Activated CD4-positive, alpha-beta memory T cell treated with anti-CD3 and anti-CD28 coated beads for 36 hours (primary cell): ENCODE measurements at regions not wholly inside any gene's neighbourhood (a gene's known extent, or its start where the extent isn't known, plus 50 kb on each side); places are given as distances from the start of the nearest gene placed in this dataset.
"Not testable (repeated sequence)": the region's sequence is repeated elsewhere in the genome, so short reads cannot be mapped to it uniquely, and the experiment has no call there.

Experiments used
- CTCF ChIA-PET: fragments of 350-600 bp; sonication (Branson Sonifier 250); formaldehyde crosslinking; loops from one replicate; lab custom pipeline; 2021; ENCODE audit warnings: antibody characterized with exemption, inconsistent platforms; lab: Charles Lee
- POLR2A ChIA-PET: fragments of 350-600 bp; sonication (Branson Sonifier 250); formaldehyde crosslinking; loops from one replicate; lab custom pipeline; 2021; ENCODE audit warnings: antibody characterized with exemption; lab: Charles Lee
- DNase-seq: peaks from one replicate; pipeline ENCODE4 v3.0.0-alpha.2; 2020
- H3K27ac Mint-ChIP-seq: one replicate; pipeline ENCODE4 v1.8.0; 2021; ENCODE audit warnings: mixed read lengths
- H3K27me3 Mint-ChIP-seq: one replicate; pipeline ENCODE4 v1.8.0; 2021; ENCODE audit warnings: mixed read lengths
- H3K36me3 Mint-ChIP-seq: one replicate; pipeline ENCODE4 v1.8.0; 2021; ENCODE audit warnings: mixed read lengths
- H3K4me1 Mint-ChIP-seq: one replicate; pipeline ENCODE4 v1.8.0; 2021; ENCODE audit warnings: low read depth, mixed read lengths
- H3K4me3 Mint-ChIP-seq: one replicate; pipeline ENCODE4 v1.8.0; 2021; ENCODE audit warnings: mild to moderate bottlenecking, mixed read lengths
- H3K9me3 Mint-ChIP-seq: one replicate; pipeline ENCODE4 v1.8.0; 2021; ENCODE audit warnings: mixed read lengths
- intact Hi-C: fragments of 100-400 bp; cut with micrococcal nuclease; formaldehyde crosslinking; loops from one replicate; pipeline ENCODE4 v1.15.1; 2023

GRCh38 chr7:39863675-39864322 lies 86.3 kb upstream of the CDK13 start:
- H3K4me1 Mint-ChIP-seq, H3K4me3 Mint-ChIP-seq, CTCF ChIA-PET, H3K27ac Mint-ChIP-seq, DNase-seq, H3K36me3 Mint-ChIP-seq, intact Hi-C loops, H3K27me3 Mint-ChIP-seq, POLR2A ChIA-PET, H3K9me3 Mint-ChIP-seq: not testable (repeated sequence)

- H3K36me3 Mint-ChIP-seq, CTCF ChIA-PET, intact Hi-C loops, POLR2A ChIA-PET, DNase-seq, H3K27ac Mint-ChIP-seq, H3K4me1 Mint-ChIP-seq, H3K9me3 Mint-ChIP-seq, H3K27me3 Mint-ChIP-seq, H3K4me3 Mint-ChIP-seq: not testable (repeated sequence)
Measured at GRCh38 chr7:39869888-39870522, 80.1 kb upstream of the CDK13 start.

GRCh38 chr7:39871610-39872009 lies 78.4 kb upstream of the CDK13 start:
- CTCF ChIA-PET, H3K27ac Mint-ChIP-seq, H3K27me3 Mint-ChIP-seq, H3K36me3 Mint-ChIP-seq, intact Hi-C loops, H3K4me3 Mint-ChIP-seq, POLR2A ChIA-PET, DNase-seq, H3K9me3 Mint-ChIP-seq, H3K4me1 Mint-ChIP-seq: not testable (repeated sequence)

- no peak for DNase-seq
- ChIA-PET POLR2A (no interaction called here), CTCF (interaction anchor here (0.6 to 1.4 kb wide), 2 partner anchors 16 to 160 kb away, joined by 3 to 5 read pairs; no protein-coding TSS in a partner anchor)
- H3K9me3 Mint-ChIP-seq, result peaks cover 11% of the 10 kb centered on the region
- no peaks in the 10 kb centered on the region for H3K4me1 Mint-ChIP-seq
- H3K4me3 Mint-ChIP-seq, result no peak overlapping the region
- H3K36me3 Mint-ChIP-seq, result no peaks in the 10 kb centered on the region
- no peak overlapping the region for H3K27ac Mint-ChIP-seq
- intact Hi-C loops, result no loop called here
- peaks cover 11% of the 10 kb centered on the region for H3K27me3 Mint-ChIP-seq
Measured at GRCh38 chr7:39880556-39880955, 69.5 kb upstream of the CDK13 start.

GRCh38 chr7:39882148-39882784 lies 67.8 kb upstream of the CDK13 start:
- no peak for DNase-seq
- no peak overlapping the region for H3K27ac Mint-ChIP-seq
- H3K36me3 Mint-ChIP-seq, result no peaks in the 10 kb centered on the region
- peaks cover 8% of the 10 kb centered on the region for H3K27me3 Mint-ChIP-seq
- H3K9me3 Mint-ChIP-seq, result peaks cover 11% of the 10 kb centered on the region
- H3K4me1 Mint-ChIP-seq, result no peaks in the 10 kb centered on the region
- H3K4me3 Mint-ChIP-seq, result no peak overlapping the region
- ChIA-PET CTCF (no interaction called here), POLR2A (no interaction called here)
- intact Hi-C loops, result no loop called here

GRCh38 chr7:39883812-39884390 lies 66.2 kb upstream of the CDK13 start:
- intact Hi-C loops, result no loop called here
- Mint-ChIP-seq H3K27ac (no peak overlapping the region), H3K9me3 (peaks cover 11% of the 10 kb centered on the region), H3K4me3 (no peak overlapping the region), H3K4me1 (no peaks in the 10 kb centered on the region), H3K27me3 (peaks cover 6% of the 10 kb centered on the region), H3K36me3 (no peaks in the 10 kb centered on the region)
- no peak for DNase-seq
- ChIA-PET CTCF (interaction anchor here (1.6 to 1.7 kb wide), 2 partner anchors 12 to 64 kb away, joined by 3 to 12 read pairs; no protein-coding TSS in a partner anchor), POLR2A (interaction anchor here (0.6 kb wide), 1 partner anchor 48 kb away, joined by 3 read pairs; no protein-coding TSS in a partner anchor)

- H3K27ac Mint-ChIP-seq, result no peak overlapping the region
- no peaks in the 10 kb centered on the region for H3K9me3 Mint-ChIP-seq
- no peak for DNase-seq
- no peak overlapping the region for H3K4me3 Mint-ChIP-seq
- no peaks in the 10 kb centered on the region for H3K36me3 Mint-ChIP-seq
- ChIA-PET CTCF (interaction anchor here (0.6 to 2.3 kb wide), 3 partner anchors 8 to 218 kb away, joined by 3 to 15 read pairs (median 4); no protein-coding TSS in a partner anchor), POLR2A (no interaction called here)
- no peaks in the 10 kb centered on the region for H3K4me1 Mint-ChIP-seq
- no peaks in the 10 kb centered on the region for H3K27me3 Mint-ChIP-seq
- intact Hi-C loops, result no loop called here
Measured at GRCh38 chr7:39888171-39888853, 61.7 kb upstream of the CDK13 start.

GRCh38 chr7:39890411-39890810 lies 59.6 kb upstream of the CDK13 start:
- no peak overlapping the region for H3K27ac Mint-ChIP-seq

GRCh38 chr7:39891894-39892293 lies 58.2 kb upstream of the CDK13 start:
- no peaks in the 10 kb centered on the region for H3K36me3 Mint-ChIP-seq
- ChIA-PET POLR2A (no interaction called here), CTCF (interaction anchor here (0.6 to 10.9 kb wide), 2 partner anchors 12 to 160 kb away, joined by 3 to 223 read pairs; no protein-coding TSS in a partner anchor)
- no peak overlapping the region for H3K4me3 Mint-ChIP-seq
- H3K9me3 Mint-ChIP-seq, result no peaks in the 10 kb centered on the region
- no peak overlapping the region for H3K27ac Mint-ChIP-seq
- DNase-seq, result no peak
- peaks cover 2% of the 10 kb centered on the region for H3K27me3 Mint-ChIP-seq
- intact Hi-C loops, result no loop called here
- H3K4me1 Mint-ChIP-seq, result no peaks in the 10 kb centered on the region

More at GRCh38 chr7:39890411-39890810, 59.6 kb upstream of the CDK13 start:
- intact Hi-C loops, result no loop called here
- Mint-ChIP-seq H3K4me1 (no peaks in the 10 kb centered on the region), H3K36me3 (no peaks in the 10 kb centered on the region), H3K4me3 (no peak overlapping the region), H3K9me3 (no peaks in the 10 kb centered on the region), H3K27me3 (peaks cover 2% of the 10 kb centered on the region)
- CTCF ChIA-PET, result no interaction called here
- no peak for DNase-seq
- POLR2A ChIA-PET, result no interaction called here

- no peaks in the 10 kb centered on the region for H3K9me3 Mint-ChIP-seq
- intact Hi-C loops, result no loop called here
- POLR2A ChIA-PET, result no interaction called here
- no peaks in the 10 kb centered on the region for H3K4me1 Mint-ChIP-seq
- no peaks in the 10 kb centered on the region for H3K36me3 Mint-ChIP-seq
- DNase-seq, result no peak
- peaks cover 2% of the 10 kb centered on the region for H3K27me3 Mint-ChIP-seq
- no peak overlapping the region for H3K4me3 Mint-ChIP-seq
- CTCF ChIA-PET, result interaction anchor here (0.6 to 10.9 kb wide), 3 partner anchors 11 to 1064 kb away, joined by 3 to 223 read pairs (median 3); no protein-coding TSS in a partner anchor
- H3K27ac Mint-ChIP-seq, result no peak overlapping the region
Measured at GRCh38 chr7:39892361-39892760, 57.7 kb upstream of the CDK13 start.

- Mint-ChIP-seq H3K27me3 (peaks cover 2% of the 10 kb centered on the region), H3K9me3 (no peaks in the 10 kb centered on the region), H3K4me1 (no peaks in the 10 kb centered on the region), H3K36me3 (no peaks in the 10 kb centered on the region), H3K27ac (no peak overlapping the region), H3K4me3 (no peak overlapping the region)
- intact Hi-C loops, result no loop called here
- ChIA-PET POLR2A (interaction anchor here (0.6 kb wide), 1 partner anchor 21 kb away, joined by 6 read pairs; no protein-coding TSS in a partner anchor), CTCF (interaction anchor here (1.2 to 10.9 kb wide), 4 partner anchors 10 to 315 kb away, joined by 5 to 223 read pairs (median 14); partner anchors contain the start of genes MPLKIP and SUGCT)
- DNase-seq, result no peak
Measured at GRCh38 chr7:39894904-39895303, 55.2 kb upstream of the CDK13 start.
